GOT3 (cell line): ENCODE measurements at regions not wholly inside any gene's neighbourhood (a gene's known extent, or its start where the extent isn't known, plus 50 kb on each side); places are given as distances from the start of the nearest gene placed in this dataset.
"Not testable (repeated sequence)": the region's sequence is repeated elsewhere in the genome, so short reads cannot be mapped to it uniquely, and the experiment has no call there.

Experiments
- DNase-seq: peaks from one replicate; lab custom pipeline; 2025; ENCODE audit warnings: mixed read lengths; lab: John Stamatoyannopoulos, UW

DNA sequence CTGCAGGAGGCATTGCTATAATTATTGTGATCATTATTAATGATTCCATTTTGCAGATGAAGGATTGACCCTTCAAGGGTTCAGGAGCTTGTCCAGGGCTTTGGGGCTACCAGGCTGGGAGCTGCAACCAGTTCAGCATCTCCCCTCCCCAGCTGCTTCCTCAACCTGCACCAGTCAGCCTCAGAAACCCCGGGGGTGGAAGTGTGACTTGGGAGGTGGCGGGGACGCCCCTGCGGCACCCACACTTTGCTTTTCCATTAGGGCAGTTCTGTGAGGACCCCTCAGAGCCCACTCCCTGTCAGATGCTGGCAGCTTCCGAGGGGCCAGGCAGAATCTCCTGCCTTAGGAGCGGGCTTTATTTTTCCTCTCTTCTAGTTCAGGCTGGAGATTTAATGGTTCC is 85.6 kb downstream of the OLFM1 start:
- DNase-seq: no peak

DNA sequence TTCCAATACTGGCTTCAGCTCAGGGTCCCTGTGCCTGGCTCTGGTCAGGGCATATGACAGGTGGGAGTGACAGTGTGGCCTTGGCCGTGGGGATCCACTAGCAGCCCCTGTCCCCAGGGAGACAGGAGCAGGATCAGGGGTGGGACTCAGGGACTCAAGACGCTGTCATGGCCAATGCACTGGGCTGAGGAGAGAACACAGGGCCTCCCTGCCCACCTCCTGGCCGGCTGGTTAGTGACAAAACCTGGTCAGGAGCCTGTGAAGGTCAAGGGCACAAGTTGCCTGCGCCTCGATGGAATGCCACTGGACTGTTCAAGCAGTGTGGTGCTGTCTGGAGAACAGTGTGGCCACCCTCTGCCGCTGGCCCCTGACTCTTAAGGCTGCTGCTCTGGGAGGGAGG is 86.8 kb downstream of the OLFM1 start:
- DNase-seq: no peak

DNA sequence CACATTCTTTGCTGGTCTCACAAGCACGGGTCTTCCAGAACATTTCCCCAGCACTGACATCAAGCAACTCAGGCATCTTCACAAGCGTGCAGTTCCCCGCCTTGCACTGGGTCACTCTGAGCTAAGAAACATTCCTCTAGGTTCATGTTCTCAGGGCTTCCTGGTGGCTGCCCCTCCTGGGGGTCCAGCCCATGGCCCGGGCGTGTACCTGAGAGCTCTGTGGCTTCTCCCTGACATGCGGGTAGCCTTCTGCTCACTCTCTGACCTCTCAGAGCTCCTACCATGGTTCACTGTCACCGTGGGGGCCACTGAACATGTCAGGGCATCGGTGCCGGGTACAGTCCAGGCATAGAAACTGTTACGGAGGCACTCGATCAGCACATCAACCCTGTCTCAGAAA is 87.5 kb downstream of the OLFM1 start:
- no peak for DNase-seq

DNA sequence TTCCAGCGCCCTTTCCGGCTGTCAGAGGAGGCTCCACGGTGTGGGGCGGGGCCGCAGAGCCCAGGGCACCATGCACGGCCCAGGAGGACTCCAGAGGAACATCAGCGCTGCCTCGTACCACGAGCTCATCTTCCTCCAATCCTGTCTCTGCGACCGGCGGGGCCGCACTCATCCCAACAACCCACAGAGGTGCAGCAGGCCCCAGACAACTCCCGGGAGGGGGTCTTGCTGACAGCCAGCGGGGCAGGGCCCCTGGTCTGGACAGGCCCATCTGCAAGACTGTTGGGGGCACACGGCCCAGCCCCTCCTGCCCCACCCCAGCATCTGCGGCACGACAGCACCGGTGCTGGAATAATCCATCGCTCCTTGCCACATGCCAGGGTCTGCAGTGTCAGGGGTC is 88.8 kb downstream of the OLFM1 start:
- DNase-seq: no peak

DNA sequence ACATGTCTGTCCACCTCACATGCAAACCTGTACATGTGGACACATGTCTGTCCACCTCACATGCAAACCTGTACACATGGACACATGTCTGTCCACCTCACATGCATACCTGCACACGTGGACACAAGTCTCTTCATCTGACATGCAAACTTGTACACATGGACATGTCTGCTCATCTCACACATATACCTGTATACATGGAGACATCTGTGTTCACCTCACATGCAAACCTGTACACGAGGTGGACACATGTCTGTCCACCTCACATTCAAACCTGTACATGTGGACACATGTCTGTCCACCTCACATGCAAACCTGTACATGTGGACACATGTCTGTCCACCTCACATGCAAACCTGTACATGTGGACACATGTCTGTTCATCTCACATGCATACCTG is 90.1 kb downstream of the OLFM1 start:
- not testable (repeated sequence) for DNase-seq

DNA sequence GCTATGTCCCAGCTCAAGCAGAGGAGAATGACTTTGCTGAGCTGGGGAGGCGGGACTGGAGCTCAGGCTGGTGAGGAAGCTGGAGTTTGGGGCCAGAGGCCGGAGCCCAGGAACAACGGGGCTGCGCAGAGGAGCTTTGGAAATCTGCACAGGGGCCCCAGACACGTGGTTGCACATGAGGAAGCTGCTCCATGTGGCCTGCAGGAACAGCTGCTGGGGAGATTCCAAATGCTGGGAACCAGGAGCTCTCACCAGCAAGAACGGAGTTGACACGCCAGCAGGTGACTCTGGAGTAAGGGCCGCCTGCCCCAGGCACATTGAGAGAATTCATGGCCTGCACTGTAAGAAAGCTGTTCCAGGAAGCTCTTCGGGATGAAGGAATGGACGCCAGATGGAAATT is 91.0 kb downstream of the OLFM1 start:
- no peak for DNase-seq

DNA sequence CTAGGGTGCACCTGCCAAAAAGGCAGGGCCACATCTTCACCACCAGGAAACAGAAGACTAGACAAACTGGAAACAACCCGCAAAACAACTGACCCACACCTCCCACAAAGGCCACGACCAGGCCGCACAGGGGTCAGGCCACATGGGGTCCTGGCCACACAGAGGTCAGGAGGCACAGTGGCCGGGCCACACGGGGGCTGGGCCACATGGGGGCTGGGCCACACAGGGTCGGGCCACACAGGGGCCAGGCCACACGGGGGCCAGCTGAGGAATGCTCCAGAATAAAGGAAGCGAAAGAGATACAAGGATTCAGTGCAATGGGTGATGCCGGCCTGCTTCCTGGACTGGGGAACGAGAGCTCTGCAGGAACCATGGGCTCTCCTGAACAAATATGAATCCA is 91.6 kb downstream of the OLFM1 start:
- DNase-seq: no peak

DNA sequence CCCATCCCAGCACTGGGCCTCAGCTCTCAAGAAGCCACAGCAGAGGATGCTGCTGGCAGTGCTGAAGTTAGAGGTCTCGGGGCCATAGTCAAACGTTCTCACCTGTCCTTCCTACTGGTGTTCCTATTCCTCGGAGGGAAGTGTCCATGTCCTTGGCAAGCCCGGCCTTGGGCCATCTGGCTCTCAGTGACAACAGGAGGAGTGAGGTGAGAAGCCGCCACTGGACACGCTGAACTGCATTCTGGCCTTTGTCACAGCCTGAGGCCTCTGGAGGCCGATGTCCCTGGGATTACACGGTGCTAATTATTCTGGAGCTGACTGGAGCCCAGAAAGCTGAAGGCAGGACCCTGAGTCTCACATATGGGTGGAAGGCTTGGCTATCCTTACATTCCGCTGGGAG is 92.5 kb downstream of the OLFM1 start:
- DNase-seq: no peak

DNA sequence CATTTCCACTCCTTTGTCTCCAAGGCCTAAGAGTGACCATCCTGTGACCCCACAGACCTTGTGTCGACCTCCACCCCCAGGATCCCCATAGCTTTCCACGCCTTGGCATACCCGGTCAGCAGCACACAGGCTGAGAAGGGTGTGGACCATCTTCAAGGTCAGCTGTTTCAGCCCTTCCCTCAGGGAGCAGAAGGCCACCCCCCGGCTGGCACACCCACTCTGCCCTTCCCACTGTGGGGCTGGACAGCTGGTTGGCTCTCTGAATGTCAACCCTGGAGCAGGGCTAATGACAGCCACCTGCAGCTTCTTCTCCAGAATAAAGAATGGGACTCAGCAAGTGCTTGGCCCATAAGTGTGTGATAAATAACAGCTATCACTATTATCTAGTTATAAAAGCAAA is 93.1 kb downstream of the OLFM1 start:
- DNase-seq: no peak

DNA sequence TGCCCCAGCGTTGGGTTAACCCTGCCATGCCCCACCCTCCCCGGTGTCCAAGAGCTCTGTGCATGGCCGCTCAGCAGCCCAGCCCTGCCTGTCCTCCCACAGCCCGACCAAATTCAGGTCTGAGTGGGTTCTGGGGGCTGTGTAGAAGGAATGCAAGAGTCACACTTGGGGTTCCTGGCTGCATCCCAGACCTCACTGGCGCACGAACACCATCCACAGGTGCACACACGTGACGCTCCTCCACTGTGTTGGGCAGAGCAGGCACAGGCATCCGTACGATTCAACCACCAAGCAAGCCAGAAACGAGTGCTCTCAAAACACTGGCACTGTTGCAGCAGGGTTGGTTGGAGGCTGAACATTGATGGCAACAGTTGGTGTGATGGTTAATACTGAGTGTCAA is 93.9 kb downstream of the OLFM1 start:
- DNase-seq: no peak

DNA sequence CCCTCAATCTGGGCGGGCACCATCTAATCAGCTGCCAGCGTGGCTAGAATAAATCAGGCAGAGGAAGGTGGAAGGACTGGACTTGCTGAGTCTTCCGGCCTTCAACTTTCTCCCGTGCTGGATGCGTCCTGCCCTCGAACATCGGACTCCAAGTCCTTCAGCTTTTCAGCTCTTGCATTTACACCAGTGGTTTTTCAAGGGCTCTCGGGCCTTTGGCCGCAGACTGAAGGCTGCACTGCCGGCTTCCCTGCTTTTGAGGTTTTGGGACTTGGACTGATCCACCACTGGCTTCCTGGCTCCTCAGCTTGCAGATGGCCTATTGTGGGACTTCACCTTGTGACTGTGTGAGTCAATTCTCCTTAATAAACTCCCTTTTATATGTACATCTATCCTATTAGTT is 94.4 kb downstream of the OLFM1 start:
- DNase-seq: not testable (repeated sequence)

DNA sequence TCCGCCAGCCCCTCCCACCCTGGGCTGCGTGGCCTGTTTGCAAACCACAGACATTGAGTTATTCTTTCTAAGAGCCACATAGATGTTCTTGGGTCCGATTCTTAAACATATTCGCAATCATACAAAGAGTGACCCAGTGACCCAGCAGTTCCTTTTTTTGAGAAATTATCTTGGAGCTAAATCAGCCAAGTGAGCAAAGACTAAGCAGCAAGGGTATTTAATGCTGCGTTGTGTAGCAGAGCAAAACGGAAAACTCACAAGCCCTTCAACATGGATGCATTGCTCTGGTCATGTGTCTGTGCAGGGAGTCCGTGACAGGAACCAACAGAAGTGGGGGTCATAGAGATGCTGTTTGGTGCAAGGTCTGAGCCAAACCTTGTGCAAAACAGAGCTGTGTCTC is 95.6 kb downstream of the OLFM1 start:
- no peak for DNase-seq

DNA sequence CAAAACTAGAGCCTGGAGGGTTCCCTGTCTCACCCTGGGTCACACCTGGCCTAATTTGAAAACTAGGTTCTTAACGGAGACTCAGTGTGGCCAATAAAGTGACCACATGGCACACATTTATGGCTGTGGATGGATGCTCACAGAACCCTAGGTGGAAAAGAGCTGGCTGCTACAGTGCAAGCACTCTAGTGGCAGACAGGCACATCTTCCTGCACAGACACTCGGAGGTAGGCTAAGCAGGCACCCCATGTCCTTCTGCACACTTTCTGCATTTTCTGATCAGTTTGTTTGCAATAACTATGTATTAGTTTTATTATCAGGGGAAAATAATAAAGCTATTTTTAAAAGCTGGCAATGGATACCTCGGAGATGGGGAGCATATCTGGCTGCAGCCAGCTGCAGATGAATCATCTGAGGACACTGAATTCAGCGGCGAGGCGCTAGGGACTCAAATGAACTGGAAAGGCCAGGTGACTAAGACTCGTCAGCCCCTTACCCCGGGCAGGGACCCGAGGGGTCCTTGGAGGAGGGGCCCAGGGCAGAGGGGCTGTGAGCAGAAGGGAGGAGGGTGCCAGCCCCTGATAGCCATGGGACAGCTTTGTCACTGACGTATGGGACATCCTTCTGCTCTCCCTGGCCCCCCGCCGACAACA is 96.2 kb downstream of the OLFM1 start:
- DNase-seq: no peak

DNA sequence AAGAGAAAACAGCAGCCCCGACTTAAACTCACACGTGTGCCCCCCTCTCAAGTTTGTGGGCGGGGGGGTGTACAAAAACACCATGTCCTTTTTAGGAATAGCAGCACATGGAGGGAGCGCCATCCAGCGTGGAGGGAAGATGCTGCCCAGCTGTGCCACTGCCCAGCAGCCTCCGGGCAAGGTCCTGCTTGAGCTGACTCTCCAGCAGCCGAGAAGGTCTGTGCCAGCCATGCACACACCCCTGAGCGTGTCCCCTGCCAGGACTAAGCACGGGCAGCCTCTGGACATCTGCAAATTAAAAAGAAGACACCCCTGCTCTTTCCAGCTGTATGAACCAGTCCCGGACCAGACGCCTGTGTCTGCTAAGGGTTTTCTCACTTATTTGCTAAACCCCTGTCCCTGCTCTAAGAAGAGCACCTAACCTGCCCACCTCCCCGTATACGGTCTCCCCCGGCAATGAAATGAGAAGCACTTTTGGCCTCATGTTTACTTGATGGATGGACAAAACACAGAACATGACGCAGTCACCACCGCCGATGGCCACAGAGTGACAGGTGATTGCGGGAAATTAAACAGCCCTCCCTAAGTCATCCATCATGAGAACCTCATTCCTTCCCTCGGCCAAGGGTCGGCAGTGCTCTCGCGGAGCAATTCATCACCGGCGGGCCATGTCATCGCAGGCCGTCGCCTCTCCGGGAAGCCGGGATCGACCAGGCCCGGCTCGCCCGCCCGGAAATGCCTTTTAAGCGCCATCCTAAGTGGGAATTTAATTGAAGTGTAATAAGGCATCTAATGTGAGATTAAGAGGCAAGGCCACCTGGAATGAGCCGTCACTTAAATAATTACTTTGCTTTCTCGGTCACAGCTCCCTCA is 96.9 kb downstream of the OLFM1 start:
- no peak for DNase-seq

DNA sequence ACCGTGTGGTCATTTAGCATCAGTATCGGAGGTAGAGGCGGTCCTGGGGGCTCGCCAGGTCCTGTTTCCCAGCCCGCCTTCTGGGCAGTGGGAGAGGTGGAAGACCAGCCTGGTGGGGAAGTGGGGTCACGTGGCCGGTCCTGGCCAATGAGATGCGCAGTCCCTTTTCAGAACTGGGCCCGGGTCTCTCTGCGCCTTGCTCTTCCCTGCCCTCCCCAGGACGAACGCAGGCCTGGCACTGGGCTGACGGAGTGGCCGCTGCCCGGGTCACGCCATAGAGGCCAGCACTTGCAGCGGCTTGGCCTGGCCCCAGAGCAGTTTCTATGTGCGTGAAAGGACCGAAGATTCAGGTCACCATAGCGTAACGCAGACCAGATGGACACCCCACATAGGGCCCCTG is 97.6 kb downstream of the OLFM1 start:
- no peak for DNase-seq

DNA sequence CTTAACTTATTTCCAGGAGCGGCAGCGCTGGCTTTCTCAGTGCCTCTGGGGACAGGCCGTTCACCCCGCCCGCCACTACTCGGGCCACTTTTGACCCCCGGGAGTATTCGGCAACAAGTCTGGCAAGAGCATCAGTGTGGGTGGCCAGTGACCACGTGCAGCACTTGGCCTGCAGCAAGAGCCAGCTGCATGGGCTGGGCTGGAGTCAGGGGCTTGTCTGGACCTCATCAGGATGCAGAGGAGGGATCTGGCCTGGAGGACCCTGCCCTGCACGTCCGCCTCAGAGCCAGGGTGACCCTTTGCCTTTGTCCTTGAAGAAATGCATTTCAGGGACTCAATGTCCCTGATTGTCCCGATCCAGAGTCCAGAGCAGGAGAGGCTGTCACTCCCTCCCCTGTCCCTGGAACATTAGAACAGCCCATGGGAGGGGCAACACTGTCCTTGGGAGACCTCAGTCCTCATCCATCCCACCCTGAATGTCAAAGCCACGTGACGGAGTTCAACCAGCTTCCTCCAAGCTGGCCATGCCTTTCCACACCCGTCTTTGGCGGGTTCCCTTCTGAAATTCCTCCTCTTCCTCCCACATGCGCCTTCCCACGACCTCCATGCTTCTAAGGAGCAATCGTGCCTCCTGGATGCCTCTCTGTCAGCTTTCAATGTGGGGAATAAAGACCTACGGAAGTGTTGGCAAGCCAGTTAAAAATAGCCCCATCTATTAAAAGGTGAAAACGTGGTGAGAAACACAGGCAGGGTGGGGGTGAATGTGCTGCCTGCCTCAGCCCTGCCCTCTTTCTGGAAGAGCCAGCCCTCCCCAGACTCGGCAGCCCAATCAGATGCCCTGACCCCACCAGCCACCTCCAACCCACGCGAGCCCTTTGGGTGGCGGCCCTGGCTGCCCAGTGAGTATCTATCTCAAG is 99.0 kb downstream of the OLFM1 start:
- no peak for DNase-seq

DNA sequence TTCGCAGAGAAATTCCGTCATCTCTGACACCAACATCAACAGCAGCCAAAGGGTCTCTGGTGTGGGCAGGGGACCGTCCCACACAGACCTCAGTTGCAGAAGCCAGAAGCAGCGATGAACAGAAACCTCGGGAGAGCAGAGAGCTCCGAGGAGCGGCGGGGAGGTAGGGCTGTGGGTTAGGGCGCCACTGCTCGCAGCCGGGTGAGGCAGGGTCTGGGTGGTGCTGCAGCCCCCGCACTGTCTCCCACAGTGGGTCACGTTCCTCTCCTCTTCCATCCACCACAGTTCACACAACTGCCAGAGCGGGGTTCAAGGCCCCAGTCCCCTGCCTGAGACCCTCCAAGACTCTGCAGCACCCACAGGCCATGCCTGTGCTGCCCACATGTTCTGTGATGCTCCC is 99.9 kb downstream of the OLFM1 start:
- DNase-seq: no peak

DNA sequence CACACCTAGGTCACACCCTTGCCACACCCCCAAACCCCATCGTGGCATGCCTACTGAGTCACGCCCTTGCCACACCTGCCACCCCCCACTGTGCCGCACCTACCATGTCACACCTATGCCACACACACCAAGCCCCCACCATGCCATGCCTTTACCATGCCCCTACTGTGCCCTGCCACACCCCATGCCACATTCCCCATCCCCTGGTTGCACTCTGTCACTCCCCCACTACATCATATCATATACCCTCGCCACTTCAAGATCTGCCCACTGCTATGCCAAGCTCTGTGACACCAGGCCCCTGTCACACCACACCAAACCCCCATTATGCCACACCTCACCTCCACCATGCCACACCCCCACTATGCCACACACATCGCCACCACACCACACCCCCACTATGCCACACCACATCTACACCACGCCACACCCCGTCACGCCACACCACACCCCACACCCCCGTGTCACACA is 101.2 kb downstream of the OLFM1 start:
- DNase-seq: no peak

DNA sequence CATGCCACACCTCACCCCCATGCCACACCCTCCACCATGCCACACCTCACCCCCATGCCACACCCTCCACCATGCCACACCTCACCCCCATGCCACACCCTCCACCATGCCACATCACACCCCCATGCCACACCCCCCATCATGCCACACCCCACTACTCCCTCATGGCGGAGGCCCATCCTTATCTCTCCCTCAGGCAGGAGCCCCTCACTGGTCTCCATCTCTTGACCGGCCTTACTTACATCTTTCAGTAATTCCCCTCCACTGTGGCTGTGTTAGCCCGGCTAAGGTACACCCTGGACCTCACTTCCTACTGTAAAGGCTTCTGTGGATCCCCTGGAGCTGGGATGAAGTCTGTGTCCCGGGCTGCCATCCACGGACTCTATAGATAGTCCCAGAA is 102.0 kb downstream of the OLFM1 start:
- DNase-seq: no peak

DNA sequence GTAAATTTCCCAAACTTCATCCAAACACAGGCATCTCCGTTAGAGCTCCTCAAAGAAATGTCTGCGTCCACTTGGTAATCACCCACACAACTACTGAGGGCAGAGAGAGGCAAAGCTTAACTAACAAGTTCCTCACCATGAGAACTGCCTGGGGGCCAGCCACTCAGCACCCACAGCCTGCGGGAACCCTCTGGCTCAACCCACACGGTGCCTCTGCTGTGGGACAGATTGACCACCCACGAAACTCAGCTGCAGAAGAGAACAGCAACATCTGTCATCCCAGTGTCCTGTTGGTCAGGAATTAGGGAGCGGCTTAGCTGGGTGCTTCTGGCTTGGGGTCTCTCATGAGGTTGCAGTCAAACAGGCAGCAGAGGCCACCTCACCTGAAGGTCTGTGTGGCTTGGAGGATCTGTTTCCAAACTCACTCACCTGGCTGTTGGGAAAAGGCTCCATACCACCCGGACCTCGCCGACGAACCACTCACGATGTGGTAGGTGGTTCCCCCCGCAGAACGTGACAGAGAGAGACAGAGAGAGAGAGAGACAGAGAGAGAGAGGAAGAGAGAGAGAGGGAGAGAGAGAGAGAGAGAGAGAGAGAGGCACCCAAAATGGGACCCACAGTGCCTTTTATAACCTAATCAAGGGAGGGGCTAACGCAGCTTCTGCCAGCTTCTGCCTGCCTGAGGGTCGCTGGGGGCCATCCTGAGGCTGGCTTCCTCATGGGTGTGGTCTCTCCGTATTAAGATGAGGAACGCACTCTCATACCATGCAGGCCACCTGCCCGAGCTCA is 103.5 kb downstream of the OLFM1 start:
- no peak for DNase-seq

DNA sequence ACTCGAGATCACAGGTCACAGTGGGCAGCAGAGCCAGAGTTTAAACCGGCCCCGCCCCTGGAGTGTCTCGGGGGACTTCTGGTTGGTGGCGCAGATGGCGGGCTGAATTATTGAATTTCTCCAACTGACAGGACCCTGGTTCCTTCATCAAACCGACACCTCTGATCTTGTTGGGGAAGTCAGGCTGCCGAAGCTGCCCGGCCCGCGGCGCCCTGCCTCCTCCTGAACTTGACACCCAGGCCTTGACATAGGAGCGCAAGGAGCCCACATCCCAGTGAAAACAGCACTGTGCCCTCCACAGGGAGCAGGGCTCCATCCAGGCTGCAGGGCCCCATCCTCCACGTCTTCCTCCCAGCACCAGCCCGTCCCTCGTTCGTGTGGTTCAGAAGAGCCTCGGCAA is 105.2 kb downstream of the OLFM1 start:
- no peak for DNase-seq

DNA sequence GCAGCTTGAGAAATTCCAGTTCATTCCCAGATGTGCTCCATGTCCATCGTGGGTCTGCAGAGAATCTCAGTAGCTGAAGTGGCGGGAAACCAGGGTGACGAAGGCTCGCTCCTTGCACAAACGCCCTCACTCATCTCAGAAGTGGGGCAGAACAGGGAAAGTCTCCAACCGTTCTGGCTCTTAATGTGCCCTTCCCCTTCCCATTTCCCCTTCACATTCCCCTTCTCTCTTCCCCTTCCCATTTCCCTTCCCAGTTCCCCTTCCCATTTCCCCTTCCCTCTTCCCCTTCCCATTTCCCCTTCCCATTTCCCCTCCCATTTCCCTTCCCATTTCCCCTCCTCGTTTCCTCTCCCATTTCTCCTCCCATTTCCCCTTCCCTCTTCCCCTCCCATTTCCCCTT is 108.5 kb downstream of the OLFM1 start:
- DNase-seq: not testable (repeated sequence)
